GM08714 (cell line): ENCODE measurements at regions not wholly inside any gene's neighbourhood (a gene's known extent, or its start where the extent isn't known, plus 50 kb on each side); places are given as distances from the start of the nearest gene placed in this dataset.

Experiments
- H3K4me3 ChIP-seq: fragments of 200-500 bp; sonication (Bioruptor generic); 2 replicates; pipeline ENCODE4 v1.5.1; 2014; ENCODE audit warnings: mild to moderate bottlenecking, low read length, inconsistent platforms
- ZNF274 ChIP-seq: IDR thresholded peaks from 2 replicates; pipeline ENCODE4 v1.6.1; 2012; ENCODE audit warnings: mild to moderate bottlenecking, low read depth, low read length

- no peak overlapping the region for H3K4me3 ChIP-seq
- TF ChIP-seq ZNF274, result no peak
Observed at GRCh38 chrX:139126493-139126892, 404.0 kb upstream of the F9 start.

DNA sequence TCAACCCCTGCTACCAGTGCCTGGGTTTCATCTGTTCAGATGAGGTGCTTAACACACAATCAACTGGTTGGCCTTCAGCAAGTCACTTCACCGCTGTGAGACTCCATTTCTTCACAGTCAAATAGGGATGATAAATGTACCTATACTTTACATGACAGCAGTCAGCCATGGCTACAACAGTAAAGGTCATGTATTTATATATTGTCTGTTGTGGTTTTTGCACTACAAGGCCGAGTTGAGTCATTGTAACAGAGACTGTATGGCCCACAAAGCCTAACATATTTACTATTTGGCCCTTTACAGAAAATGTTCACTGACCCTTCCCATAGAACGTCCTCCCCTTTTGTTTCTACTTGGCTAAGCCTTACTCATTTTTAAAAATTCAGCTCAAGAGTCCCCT lies 404.6 kb upstream of the F9 start:
- TF ChIP-seq ZNF274, result no peak
- H3K4me3 ChIP-seq, result no peak overlapping the region

GRCh38 chrX:139121616-139122286 lies 408.8 kb upstream of the F9 start:
- no peak overlapping the region for H3K4me3 ChIP-seq
- TF ChIP-seq ZNF274, result no peak

GRCh38 chrX:139120760-139121159 lies 409.2 kb upstream of the FGF13 start:
- H3K4me3 ChIP-seq, result no peak overlapping the region
- no peak for TF ChIP-seq ZNF274

DNA sequence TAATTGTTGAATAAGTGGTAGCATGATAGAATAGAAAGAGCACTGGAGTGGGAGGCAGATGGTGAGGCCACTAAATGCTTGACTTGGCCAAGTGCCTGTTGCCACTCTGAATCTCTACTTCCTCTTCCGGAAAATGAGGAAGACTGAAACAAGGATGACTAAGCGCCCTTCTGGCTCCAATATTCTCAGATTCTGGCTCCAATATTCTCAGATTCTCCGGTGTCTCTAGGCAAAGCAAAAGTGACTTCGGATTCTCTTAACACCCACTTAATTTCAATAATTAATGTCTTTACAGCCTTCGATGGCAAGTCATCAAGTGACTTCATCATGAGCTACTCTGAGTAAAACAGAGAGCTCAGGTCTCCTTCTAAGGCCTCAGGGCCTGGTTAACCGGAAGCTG lies 402.2 kb upstream of the FGF13 start:
- H3K4me3 ChIP-seq, result no peak overlapping the region
- no peak for TF ChIP-seq ZNF274

DNA sequence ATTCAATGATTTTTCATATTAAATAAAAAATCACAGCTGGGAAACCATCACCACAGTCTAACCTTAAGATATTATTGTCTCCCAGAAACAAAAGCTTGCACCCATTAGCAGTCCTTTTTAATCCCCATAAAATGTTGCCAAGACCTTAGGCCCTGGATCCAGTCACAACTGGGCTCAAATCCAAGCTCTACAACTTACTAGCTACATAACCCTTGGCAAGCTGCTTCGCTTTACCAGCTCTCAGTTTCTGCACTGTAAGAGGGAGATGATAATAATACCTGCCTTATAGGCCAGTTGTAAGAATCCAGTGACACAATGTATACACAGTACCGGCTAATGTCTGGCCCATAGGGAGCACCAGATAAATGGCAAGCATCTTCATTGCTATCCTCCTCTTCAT lies 400.9 kb upstream of the FGF13 start:
- TF ChIP-seq ZNF274, result no peak
- H3K4me3 ChIP-seq, result no peak overlapping the region

DNA sequence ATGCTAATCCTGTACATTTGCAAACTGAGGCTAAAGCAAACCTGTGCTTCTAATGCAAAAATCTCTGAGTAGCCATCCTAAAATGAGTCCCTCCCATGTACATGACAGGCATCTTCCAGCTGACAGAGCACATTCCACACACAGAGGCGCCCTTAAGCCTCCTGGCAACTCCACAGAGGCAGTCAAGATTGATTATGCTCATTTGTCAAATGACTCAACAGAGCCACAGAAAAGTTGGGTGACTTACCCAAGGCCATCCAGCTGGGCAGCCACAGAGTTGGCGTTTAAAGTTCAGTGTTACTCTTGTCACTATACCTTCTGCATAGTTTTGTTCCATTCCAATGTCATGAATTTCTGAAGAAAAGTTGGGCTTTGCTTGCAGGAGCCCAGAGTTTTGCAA lies 394.6 kb upstream of the FGF13 start:
- TF ChIP-seq ZNF274, result no peak

DNA sequence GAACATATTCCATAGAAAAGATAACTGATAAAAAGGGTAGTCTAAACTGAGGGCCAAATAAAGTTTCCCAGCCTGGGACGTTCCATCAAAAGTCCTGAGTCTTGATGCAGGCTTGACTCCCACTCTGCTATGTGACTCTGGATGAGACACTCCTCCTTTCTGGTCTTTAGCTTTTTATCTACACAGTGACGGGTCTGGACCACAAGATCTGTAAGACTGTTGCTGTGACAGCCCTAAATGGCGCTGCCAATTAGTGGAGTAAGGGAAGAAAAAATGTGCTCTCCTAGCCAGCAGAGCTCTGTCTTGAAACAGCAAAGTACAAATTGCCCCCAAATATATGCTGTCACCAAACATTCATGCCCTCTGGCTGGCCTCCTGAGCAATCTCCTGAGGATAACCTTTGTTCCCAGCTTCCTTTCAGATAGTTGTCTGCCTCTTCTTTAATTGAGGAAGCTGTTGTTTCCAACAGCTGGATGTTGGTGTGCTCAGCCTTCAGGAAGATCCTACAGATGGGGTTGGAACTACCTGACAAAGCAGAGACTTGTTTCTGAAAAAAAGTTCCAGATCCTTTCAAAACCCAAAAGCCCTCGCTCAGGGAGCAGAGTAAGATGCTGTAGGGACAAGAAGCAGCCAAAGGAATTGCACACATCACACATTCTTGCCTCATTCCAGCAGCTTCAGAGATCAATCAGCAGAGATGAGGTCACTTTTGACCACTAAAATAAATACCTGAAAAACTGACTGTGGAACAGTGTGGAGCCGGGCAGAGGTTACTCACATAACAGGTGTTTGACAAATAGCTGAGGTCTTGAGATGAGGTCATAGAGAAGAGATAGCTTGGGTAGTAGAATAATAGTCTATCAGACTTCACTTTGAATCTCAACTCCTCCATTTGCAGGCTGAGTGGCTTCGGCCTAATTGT lies 383.4 kb upstream of the FGF13 start:
- H3K4me3 ChIP-seq, result no peak overlapping the region
- no peak for TF ChIP-seq ZNF274

More for the DNA sequence above, 394.6 kb upstream of the FGF13 start:
- no peak overlapping the region for H3K4me3 ChIP-seq

DNA sequence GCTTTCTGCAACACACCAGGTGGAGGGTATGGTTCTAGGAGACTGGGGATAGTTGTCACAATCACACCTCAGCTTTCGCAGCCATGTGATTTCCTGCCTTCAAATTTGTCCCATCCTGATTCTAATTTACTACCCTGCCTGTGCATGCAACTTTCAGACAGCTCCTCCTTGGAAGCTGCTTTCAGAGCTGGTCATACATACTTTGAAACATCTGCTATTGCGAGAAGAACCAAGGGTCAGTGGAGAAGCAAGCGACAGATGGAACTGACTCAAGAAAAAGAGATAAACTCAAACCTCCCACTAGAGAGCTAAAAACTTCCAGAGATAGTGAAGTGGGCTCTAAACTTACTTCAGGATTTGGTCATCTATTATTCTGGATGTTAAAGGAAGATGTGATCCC lies 381.7 kb upstream of the FGF13 start:
- TF ChIP-seq ZNF274, result no peak
- H3K4me3 ChIP-seq, result no peak overlapping the region

DNA sequence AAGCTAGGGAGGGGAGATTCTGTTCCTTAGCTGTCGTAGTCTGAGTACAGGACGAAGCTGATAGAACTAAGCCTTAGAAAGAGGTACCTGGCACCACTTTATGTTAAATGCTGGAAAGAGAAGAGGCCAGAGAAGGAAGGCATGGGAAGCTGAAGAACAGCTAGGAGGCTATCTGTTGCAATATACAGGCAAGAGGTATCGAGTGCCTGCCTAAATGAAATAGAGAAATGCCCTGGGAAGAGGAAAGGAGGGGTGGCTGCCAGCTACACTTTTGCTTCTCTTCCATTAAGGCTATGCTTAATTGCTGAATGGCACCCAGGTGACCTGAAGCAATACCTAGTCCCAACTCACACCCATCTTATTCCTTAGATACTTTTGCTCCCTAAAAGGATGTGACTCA lies 380.4 kb upstream of the FGF13 start:
- TF ChIP-seq ZNF274, result no peak

GRCh38 chrX:139091066-139091465 lies 379.5 kb upstream of the FGF13 start:
- no peak for TF ChIP-seq ZNF274
- no peak overlapping the region for H3K4me3 ChIP-seq

More for the DNA sequence above, 380.4 kb upstream of the FGF13 start:
- H3K4me3 ChIP-seq, result no peak overlapping the region

DNA sequence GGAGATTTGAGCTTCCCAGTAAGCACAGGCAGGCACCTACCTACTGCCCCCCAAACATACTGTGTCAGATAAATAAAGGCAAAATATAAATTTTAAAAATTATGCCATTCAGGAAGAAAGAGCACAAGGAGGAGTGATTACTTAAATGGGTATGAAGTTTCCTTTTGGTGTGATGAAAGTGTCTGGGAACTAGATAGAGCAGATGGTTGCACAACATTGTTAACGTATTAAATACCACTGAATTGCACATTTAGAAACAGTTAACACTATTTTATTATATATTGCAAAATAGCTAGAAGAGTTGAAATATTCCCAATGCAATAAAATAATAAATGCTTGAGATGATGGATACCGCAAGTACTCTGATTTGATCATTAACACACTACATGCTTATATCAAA lies 374.7 kb upstream of the FGF13 start:
- no peak for TF ChIP-seq ZNF274
- H3K4me3 ChIP-seq, result no peak overlapping the region

GRCh38 chrX:139085404-139085803 lies 373.9 kb upstream of the FGF13 start:
- no peak for TF ChIP-seq ZNF274
- no peak overlapping the region for H3K4me3 ChIP-seq

DNA sequence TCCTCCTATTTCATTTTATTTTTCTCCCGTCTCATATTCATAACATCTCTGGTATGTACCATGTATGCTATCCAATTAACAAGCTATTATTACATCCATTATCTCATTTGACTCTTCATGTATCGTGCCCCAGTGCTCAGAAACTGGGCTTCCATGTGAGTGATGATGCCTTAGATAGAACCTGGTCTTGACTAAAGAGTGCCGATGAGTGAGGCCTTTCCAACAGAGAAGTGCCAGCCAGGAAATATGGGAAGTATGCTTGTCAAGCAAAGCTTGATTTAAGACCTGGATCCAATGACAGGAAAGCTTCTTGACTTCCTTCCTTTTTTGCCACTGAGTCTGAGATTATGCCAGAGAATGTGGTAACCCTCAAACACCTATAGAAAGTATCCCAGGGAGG lies 371.7 kb upstream of the FGF13 start:
- no peak overlapping the region for H3K4me3 ChIP-seq
- TF ChIP-seq ZNF274, result no peak

DNA sequence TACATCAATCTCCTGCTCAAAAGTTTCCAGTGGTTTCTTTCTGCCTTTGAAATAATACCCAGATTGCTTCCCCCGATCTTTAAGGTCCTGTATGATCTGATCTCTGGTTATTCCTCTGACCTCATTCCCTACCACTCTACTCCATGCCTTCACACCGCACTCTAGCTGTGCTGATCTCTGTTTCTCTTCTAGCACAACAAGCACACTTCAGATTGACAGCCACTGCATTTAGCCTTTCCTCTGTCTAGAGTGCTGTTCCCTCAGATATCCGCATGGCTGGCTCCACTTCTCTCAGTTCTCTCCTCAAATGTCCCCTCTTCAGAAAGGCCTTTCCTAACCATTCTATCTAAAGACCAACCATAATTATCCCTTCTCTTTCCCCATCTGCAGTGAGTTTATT lies 370.4 kb upstream of the FGF13 start:
- no peak for TF ChIP-seq ZNF274
- no peak overlapping the region for H3K4me3 ChIP-seq
